ENCODE measurements at regions not wholly inside any gene's neighbourhood (a gene's known extent, or its start where the extent isn't known, plus 50 kb on each side); places are given as distances from the start of the nearest gene placed in this dataset.

GRCh38 chr2:47315475-47315874 lies 53.6 kb upstream of the EPCAM start:
- no peak for DNase-seq (ENCODE audit: low spot score)

- no peak for DNase-seq (ENCODE audit: low spot score)
Observed at GRCh38 chr2:47313728-47314127, 55.4 kb upstream of the EPCAM start.

GRCh38 chr2:47313141-47313691 lies 55.9 kb upstream of the EPCAM start:
- DNase-seq (ENCODE audit: low spot score): no peak

GRCh38 chr2:47312491-47312850 lies 56.6 kb upstream of the EPCAM start:
- no peak for DNase-seq (ENCODE audit: low spot score)

- DNase-seq (ENCODE audit: low spot score): no peak
Observed at GRCh38 chr2:47311764-47312490, 57.2 kb upstream of the EPCAM start.

GRCh38 chr2:47310801-47311560 lies 58.1 kb upstream of the EPCAM start:
- no peak for DNase-seq (ENCODE audit: low spot score)

- DNase-seq (ENCODE audit: low spot score): no peak
Observed at GRCh38 chr2:47309952-47310800, 58.9 kb upstream of the EPCAM start.

GRCh38 chr2:47309472-47309951 lies 59.6 kb upstream of the EPCAM start:
- no peak for DNase-seq (ENCODE audit: low spot score)

- DNase-seq (ENCODE audit: low spot score): no peak
Observed at GRCh38 chr2:47307066-47307465, 62.0 kb upstream of the EPCAM start.

- no peak for DNase-seq (ENCODE audit: low spot score)
Observed at GRCh38 chr2:47304654-47305053, 64.5 kb upstream of the EPCAM start.

GRCh38 chr2:47303341-47304148 lies 65.6 kb upstream of the EPCAM start:
- DNase-seq (ENCODE audit: low spot score): no peak

GRCh38 chr2:47302308-47302707 lies 66.8 kb upstream of the EPCAM start:
- no peak for DNase-seq (ENCODE audit: low spot score)

GRCh38 chr2:47301731-47302130 lies 67.4 kb upstream of the EPCAM start:
- no peak for DNase-seq (ENCODE audit: low spot score)

- no peak for DNase-seq (ENCODE audit: low spot score)
Observed at GRCh38 chr2:47301277-47301618, 67.9 kb upstream of the EPCAM start.

GRCh38 chr2:47300609-47301276 lies 68.4 kb upstream of the EPCAM start:
- DNase-seq (ENCODE audit: low spot score): no peak

GRCh38 chr2:47300081-47300480 lies 69.0 kb upstream of the EPCAM start:
- DNase-seq (ENCODE audit: low spot score): no peak

- DNase-seq (ENCODE audit: low spot score): no peak
Observed at GRCh38 chr2:47299555-47299954, 69.6 kb upstream of the EPCAM start.

GRCh38 chr2:47298771-47299170 lies 70.3 kb upstream of the EPCAM start:
- DNase-seq (ENCODE audit: low spot score): no peak

GRCh38 chr2:47297767-47298425 lies 71.2 kb upstream of the EPCAM start:
- DNase-seq (ENCODE audit: low spot score): no peak

Data from mesenteric fat pad (tissue), 1 donor.